Endothelial cell of umbilical vein (primary cell): ENCODE measurements at regions not wholly inside any gene's neighbourhood (a gene's known extent, or its start where the extent isn't known, plus 50 kb on each side); places are given as distances from the start of the nearest gene placed in this dataset.

Source experiments
- EZH2 ChIP-seq: IDR thresholded peaks from 2 replicates; pipeline ENCODE4 v1.6.1; 2012; ENCODE audit warnings: borderline replicate concordance, low read depth, mild to moderate bottlenecking, moderate library complexity, low read length, inconsistent platforms; ENCODE audit not compliant: severe bottlenecking
- FOS ChIP-seq: IDR thresholded peaks from 2 replicates; pipeline ENCODE4 v1.6.1; 2011; ENCODE audit warnings: mild to moderate bottlenecking, low read length, moderate library complexity, borderline replicate concordance; ENCODE audit not compliant: insufficient read depth
- GATA2 ChIP-seq: IDR thresholded peaks from 2 replicates; pipeline ENCODE4 v1.7.0; 2011; ENCODE audit warnings: low read depth, mild to moderate bottlenecking, moderate library complexity, mixed read lengths, low read length; ENCODE audit not compliant: insufficient read length, insufficient read depth
- JUN ChIP-seq: IDR thresholded peaks from 2 replicates; pipeline ENCODE4 v1.6.1; 2011; ENCODE audit warnings: borderline replicate concordance, low read depth; ENCODE audit not compliant: insufficient read length, insufficient read depth
- MYC ChIP-seq: IDR thresholded peaks from one replicate; pipeline ENCODE4 v1.6.1; 2011; ENCODE audit warnings: mild to moderate bottlenecking, low read depth, low read length
- POLR2A ChIP-seq: IDR thresholded peaks from 2 replicates; pipeline ENCODE4 v1.6.1; 2012; ENCODE audit warnings: low read depth, mild to moderate bottlenecking, control low read depth, low read length
- POLR2AphosphoS5 ChIP-seq: IDR thresholded peaks from 2 replicates; pipeline ENCODE4 v1.6.1; 2012; ENCODE audit warnings: low read depth, mild to moderate bottlenecking, control low read depth, low read length, moderate library complexity; ENCODE audit not compliant: insufficient read depth
- TF ChIP-seq, protein P1 (sequence below), 2 donors: IDR thresholded peaks; 1 replicate in 1 of 2; 2 replicates in 1 of 2; pipeline ENCODE4 v1.5.1; 2011; ENCODE audit warnings: low read length in 2 of 2, mild to moderate bottlenecking in 2 of 2, moderate library complexity in 2 of 2, control low read depth in 1 of 2, inconsistent platforms in 1 of 2, low read depth in 1 of 2; ENCODE audit not compliant: insufficient read depth in 1 of 2; ENCODE audit errors: extremely low read depth in 1 of 2
- TF ChIP-seq, protein P2 (sequence below): IDR thresholded peaks from 2 replicates; pipeline ENCODE4 v1.6.1; 2011; ENCODE audit not compliant: insufficient read depth, insufficient read length

DNA sequence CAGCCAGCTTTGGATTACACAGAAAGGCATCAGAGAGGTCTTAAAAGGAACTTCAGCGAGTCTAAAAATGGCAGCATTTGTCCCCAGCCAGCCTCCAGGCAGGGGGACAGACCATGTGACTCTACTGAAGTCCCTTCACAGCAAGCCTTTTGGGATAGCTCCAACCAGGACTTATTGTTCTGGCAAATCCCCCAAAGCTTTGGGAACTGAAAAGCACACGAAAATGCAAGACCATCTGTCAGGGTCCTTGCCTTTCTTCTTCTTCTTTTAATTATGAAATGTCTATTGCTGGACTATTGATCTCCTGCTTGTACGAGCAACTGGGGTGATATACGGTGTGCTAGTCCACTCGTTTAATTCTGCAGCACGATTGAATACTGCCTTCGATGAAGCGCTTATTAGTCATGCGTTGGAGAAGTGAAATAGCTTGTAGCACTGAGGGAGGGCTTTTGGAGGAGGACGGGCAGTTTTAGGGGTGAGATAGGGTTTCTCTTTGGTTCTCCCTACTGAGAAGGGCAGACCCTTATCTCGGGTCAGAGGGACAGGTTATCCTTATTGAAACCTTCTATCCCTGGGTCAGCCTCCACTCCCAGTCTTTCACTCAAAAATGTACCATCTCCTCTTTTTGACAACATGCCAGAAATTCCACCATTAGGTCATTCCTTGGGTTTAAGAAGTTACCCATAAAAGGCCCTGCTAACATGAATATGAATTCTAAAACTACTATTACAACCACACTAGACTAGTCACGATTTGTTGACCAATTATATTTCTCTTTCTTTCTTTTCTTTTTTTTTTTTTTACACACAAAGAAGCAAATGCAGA, 416.4 kb downstream of the MIAT start:
- TF ChIP-seq, protein P1, sequence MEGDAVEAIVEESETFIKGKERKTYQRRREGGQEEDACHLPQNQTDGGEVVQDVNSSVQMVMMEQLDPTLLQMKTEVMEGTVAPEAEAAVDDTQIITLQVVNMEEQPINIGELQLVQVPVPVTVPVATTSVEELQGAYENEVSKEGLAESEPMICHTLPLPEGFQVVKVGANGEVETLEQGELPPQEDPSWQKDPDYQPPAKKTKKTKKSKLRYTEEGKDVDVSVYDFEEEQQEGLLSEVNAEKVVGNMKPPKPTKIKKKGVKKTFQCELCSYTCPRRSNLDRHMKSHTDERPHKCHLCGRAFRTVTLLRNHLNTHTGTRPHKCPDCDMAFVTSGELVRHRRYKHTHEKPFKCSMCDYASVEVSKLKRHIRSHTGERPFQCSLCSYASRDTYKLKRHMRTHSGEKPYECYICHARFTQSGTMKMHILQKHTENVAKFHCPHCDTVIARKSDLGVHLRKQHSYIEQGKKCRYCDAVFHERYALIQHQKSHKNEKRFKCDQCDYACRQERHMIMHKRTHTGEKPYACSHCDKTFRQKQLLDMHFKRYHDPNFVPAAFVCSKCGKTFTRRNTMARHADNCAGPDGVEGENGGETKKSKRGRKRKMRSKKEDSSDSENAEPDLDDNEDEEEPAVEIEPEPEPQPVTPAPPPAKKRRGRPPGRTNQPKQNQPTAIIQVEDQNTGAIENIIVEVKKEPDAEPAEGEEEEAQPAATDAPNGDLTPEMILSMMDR (IDR thresholded peaks at IDR 0.05; ENCODE audit: extremely low read depth in 1 of 2, insufficient read depth in 1 of 2, low read depth in 1 of 2, low read length in 2 of 2), result no peak
- no peak for TF ChIP-seq MYC
- no peak for TF ChIP-seq POLR2A
- TF ChIP-seq POLR2AphosphoS5, result no peak
- no peak for TF ChIP-seq EZH2
- TF ChIP-seq, protein P2, sequence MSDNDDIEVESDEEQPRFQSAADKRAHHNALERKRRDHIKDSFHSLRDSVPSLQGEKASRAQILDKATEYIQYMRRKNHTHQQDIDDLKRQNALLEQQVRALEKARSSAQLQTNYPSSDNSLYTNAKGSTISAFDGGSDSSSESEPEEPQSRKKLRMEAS, result no peak
- TF ChIP-seq GATA2, result no peak
- no peak for TF ChIP-seq FOS
- no peak for TF ChIP-seq JUN
